ENCODE measurements at regions not wholly inside any gene's neighbourhood (a gene's known extent, or its start where the extent isn't known, plus 50 kb on each side); places are given as distances from the start of the nearest gene placed in this dataset.
A peak's percentile ranks its signal among the peaks of the same experiment; 100 is the strongest.

GRCh38 chr1:30383221-30383711, 340.1 kb downstream of the MATN1 start:
- no peak for DNase-seq (ENCODE audit: low read depth in 4 of 4, low spot score in 1 of 4)

- no peak for DNase-seq (ENCODE audit: low read depth in 4 of 4, low spot score in 1 of 4)
Measured at GRCh38 chr1:30382496-30382895, 340.9 kb downstream of the MATN1 start.

- DNase-seq (ENCODE audit: low read depth in 4 of 4, low spot score in 1 of 4), result no peak
Measured at GRCh38 chr1:30381671-30382365, 341.6 kb downstream of the MATN1 start.

- DNase-seq (ENCODE audit: low read depth in 4 of 4, low spot score in 1 of 4), result no peak
Measured at GRCh38 chr1:30381266-30381665, 342.1 kb downstream of the MATN1 start.

- DNase-seq (ENCODE audit: low read depth in 4 of 4, low spot score in 1 of 4), result no peak
Measured at GRCh38 chr1:30380625-30380984, 342.8 kb downstream of the MATN1 start.

GRCh38 chr1:30379684-30380624, 343.4 kb downstream of the MATN1 start:
- DNase-seq (ENCODE audit: low read depth in 4 of 4, low spot score in 1 of 4), result peak; percentile 14 to 36 (median 15)

- DNase-seq (ENCODE audit: low read depth in 4 of 4, low spot score in 1 of 4), result no peak
Measured at GRCh38 chr1:30378991-30379581, 344.3 kb downstream of the MATN1 start.

GRCh38 chr1:30378003-30378596, 345.3 kb downstream of the MATN1 start:
- DNase-seq (ENCODE audit: low read depth in 4 of 4, low spot score in 1 of 4), result no peak

GRCh38 chr1:30377230-30378002, 346.0 kb downstream of the MATN1 start:
- DNase-seq (ENCODE audit: low read depth in 4 of 4, low spot score in 1 of 4), result no peak

GRCh38 chr1:30376054-30376697, 347.2 kb downstream of the MATN1 start:
- DNase-seq (ENCODE audit: low read depth in 4 of 4, low spot score in 1 of 4), result no peak

GRCh38 chr1:30375156-30375555, 348.2 kb downstream of the MATN1 start:
- no peak for DNase-seq (ENCODE audit: low read depth in 4 of 4, low spot score in 1 of 4)

- no peak for DNase-seq (ENCODE audit: low read depth in 4 of 4, low spot score in 1 of 4)
Measured at GRCh38 chr1:30374400-30375070, 348.9 kb downstream of the MATN1 start.

- DNase-seq (ENCODE audit: low read depth in 4 of 4, low spot score in 1 of 4), result no peak
Measured at GRCh38 chr1:30373471-30374399, 349.6 kb downstream of the MATN1 start.

- DNase-seq (ENCODE audit: low read depth in 4 of 4, low spot score in 1 of 4), result no peak
Measured at GRCh38 chr1:30372792-30373433, 350.5 kb downstream of the MATN1 start.

- DNase-seq (ENCODE audit: low read depth in 4 of 4, low spot score in 1 of 4), result no peak
Measured at GRCh38 chr1:30371888-30372791, 351.2 kb downstream of the MATN1 start.

- DNase-seq (ENCODE audit: low read depth in 4 of 4, low spot score in 1 of 4), result no peak
Measured at GRCh38 chr1:30371179-30371788, 352.1 kb downstream of the MATN1 start.

Data from stimulated activated CD4-positive, alpha-beta T cell treated with anti-CD3 and anti-CD28 coated beads, Interleukin-1b, Interleukin-23, amount 100 ng/mL, for 24 hours (primary cell).